ENCODE measurements at regions not wholly inside any gene's neighbourhood (a gene's known extent, or its start where the extent isn't known, plus 50 kb on each side); places are given as distances from the start of the nearest gene placed in this dataset.

DNA sequence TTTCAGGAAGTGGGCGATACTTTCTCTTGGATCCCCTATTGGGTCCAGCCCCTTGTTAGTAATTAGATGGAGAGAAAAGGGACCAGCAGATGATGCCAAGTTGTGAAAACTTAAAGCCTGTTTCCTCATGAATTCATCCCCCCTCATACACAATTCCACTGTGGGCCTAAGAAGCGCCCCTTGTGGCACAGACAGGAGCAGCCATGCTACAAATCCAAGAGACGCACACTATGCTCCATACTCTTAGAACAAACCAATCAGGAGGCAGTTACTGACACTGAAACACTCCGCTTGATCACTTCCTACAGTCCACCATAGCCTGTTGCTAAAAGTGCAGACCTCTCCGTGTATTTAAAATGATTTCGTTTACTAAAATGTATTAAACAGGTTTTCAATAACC, 111.3 kb upstream of the ARRDC4 start:
- H3K4me3 ChIP-seq, result no peak overlapping the region
- 80% methylated on average over 6 of the region's 6 CpGs for WGBS
- H3K4me1 ChIP-seq (replicated peaks), result no peaks in the 10 kb centered on the region
- no peak for DNase-seq (ENCODE audit: low spot score)
- H3K9me3 ChIP-seq, result no peaks in the 10 kb centered on the region
- H3K27ac ChIP-seq, result no peak overlapping the region
- TF ChIP-seq POLR2A (IDR thresholded peaks at IDR 0.05) (no peak), POLR2AphosphoS5 (IDR thresholded peaks at IDR 0.05) (no peak)
- TF ChIP-seq, protein P1, sequence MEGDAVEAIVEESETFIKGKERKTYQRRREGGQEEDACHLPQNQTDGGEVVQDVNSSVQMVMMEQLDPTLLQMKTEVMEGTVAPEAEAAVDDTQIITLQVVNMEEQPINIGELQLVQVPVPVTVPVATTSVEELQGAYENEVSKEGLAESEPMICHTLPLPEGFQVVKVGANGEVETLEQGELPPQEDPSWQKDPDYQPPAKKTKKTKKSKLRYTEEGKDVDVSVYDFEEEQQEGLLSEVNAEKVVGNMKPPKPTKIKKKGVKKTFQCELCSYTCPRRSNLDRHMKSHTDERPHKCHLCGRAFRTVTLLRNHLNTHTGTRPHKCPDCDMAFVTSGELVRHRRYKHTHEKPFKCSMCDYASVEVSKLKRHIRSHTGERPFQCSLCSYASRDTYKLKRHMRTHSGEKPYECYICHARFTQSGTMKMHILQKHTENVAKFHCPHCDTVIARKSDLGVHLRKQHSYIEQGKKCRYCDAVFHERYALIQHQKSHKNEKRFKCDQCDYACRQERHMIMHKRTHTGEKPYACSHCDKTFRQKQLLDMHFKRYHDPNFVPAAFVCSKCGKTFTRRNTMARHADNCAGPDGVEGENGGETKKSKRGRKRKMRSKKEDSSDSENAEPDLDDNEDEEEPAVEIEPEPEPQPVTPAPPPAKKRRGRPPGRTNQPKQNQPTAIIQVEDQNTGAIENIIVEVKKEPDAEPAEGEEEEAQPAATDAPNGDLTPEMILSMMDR (IDR thresholded peaks at IDR 0.05), result no peak
- no peaks in the 10 kb centered on the region for H3K36me3 ChIP-seq
- intact Hi-C loops (cut with DNase I), result no loop called here
- no peaks in the 10 kb centered on the region for H3K27me3 ChIP-seq (replicated peaks; ENCODE audit: insufficient read depth)

DNA sequence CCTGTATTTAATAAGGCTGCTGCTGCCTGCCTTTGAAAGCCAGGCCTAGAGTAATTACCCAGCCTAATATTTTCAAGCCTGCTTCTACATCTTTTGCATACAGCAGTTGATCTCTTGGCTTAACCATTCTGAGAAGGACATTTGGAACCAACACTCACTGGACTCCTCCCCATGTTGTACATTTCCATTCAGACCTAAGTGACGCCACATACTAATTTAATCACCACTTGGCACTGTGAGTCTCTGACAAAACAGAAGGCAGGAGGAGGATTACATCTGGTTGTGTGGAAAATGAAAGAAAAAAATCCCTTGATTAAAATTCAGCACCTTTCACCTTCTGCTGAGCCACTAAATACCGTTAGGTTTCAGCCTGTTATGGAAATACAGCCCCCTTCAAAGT, 102.2 kb upstream of the ARRDC4 start:
- Histone ChIP-seq H3K27ac (no peak overlapping the region), H3K36me3 (no peaks in the 10 kb centered on the region), H3K4me3 (no peak overlapping the region), H3K27me3 (replicated peaks; ENCODE audit: insufficient read depth) (no peaks in the 10 kb centered on the region), H3K4me1 (replicated peaks) (no peaks in the 10 kb centered on the region), H3K9me3 (peaks cover 2% of the 10 kb centered on the region)
- no peak for DNase-seq (ENCODE audit: low spot score)
- intact Hi-C loops (cut with DNase I), result no loop called here
- WGBS, result 88% methylated on average over 2 of the region's 2 CpGs
- TF ChIP-seq, protein P1 (IDR thresholded peaks at IDR 0.05), result no peak
- TF ChIP-seq POLR2A (IDR thresholded peaks at IDR 0.05) (no peak), POLR2AphosphoS5 (IDR thresholded peaks at IDR 0.05) (no peak)

DNA sequence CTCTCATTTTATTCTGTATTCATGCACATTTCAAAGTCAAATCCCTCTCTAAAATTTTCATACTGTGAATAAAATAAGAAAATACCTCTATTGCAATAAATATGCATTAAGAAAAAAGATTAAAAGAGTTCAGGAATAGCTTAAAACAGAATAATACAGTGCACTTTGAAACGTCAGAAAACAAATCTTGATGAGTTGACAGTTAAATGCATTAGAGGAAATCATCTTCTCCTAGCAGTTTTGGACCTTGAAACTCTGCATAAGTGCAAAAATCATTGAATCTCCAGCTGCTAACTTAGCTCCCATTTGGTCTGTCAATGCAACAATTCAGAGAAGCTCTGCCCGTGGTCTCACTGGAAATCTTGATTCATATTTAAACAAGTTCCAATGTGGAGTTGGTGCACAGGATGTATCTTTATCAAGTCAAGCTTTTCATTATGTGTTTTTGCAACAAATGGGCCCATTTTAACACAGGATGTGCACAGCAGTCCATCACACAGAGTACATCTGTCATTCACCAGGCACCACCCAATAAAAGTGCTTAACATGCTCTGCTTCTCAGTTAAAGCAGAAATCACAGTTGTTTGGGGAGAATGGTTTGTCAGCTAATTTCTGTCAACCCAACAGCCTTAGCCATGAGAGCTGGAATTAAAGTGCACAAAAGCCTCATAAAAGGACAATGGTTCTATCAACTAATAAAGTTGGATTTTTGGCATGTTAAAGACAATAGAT, 98.8 kb upstream of the ARRDC4 start:
- DNase-seq (ENCODE audit: low spot score), result no peak
- H3K27me3 ChIP-seq (replicated peaks; ENCODE audit: insufficient read depth), result no peaks in the 10 kb centered on the region
- H3K36me3 ChIP-seq, result no peaks in the 10 kb centered on the region
- intact Hi-C loops (cut with DNase I), result no loop called here
- TF ChIP-seq POLR2A (IDR thresholded peaks at IDR 0.05) (no peak), POLR2AphosphoS5 (IDR thresholded peaks at IDR 0.05) (no peak)
- TF ChIP-seq, protein P1 (IDR thresholded peaks at IDR 0.05), result no peak
- no peak overlapping the region for H3K4me3 ChIP-seq
- no peak overlapping the region for H3K27ac ChIP-seq
- H3K9me3 ChIP-seq, result peaks cover 4% of the 10 kb centered on the region
- 71% methylated on average over 2 of the region's 2 CpGs for WGBS
- no peaks in the 10 kb centered on the region for H3K4me1 ChIP-seq (replicated peaks)

DNA sequence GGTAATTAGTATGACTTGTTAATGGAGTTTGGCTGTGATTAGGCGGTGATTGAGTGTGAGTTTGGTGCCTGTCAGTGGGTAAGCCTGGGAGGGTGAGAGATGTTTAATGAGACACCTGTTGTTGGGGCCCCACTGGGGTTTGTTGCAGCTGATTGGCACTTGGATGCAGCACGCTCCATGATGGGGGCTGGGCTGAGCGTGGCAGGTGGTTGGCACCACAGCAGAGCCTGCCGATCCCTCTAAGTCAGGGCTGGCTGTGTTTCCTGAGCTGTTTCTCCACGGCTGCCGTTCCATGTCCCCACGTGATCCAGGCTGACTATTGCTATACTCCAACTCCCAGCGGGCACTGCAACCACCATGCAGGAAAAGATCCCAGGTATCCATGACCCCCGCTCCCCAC, 93.5 kb upstream of the ARRDC4 start:
- H3K27ac ChIP-seq, result no peak overlapping the region
- TF ChIP-seq POLR2AphosphoS5 (IDR thresholded peaks at IDR 0.05), result no peak
- TF ChIP-seq, protein P1 (IDR thresholded peaks at IDR 0.05), result no peak
- TF ChIP-seq POLR2A (IDR thresholded peaks at IDR 0.05), result no peak
- H3K4me3 ChIP-seq, result no peak overlapping the region
- peaks cover 4% of the 10 kb centered on the region for H3K9me3 ChIP-seq
- intact Hi-C loops (cut with DNase I), result no loop called here
- WGBS, result 83% methylated on average over 9 of the region's 9 CpGs
- H3K36me3 ChIP-seq, result no peaks in the 10 kb centered on the region
- H3K4me1 ChIP-seq (replicated peaks), result no peaks in the 10 kb centered on the region
- no peaks in the 10 kb centered on the region for H3K27me3 ChIP-seq (replicated peaks; ENCODE audit: insufficient read depth)
- no peak for DNase-seq (ENCODE audit: low spot score)

DNA sequence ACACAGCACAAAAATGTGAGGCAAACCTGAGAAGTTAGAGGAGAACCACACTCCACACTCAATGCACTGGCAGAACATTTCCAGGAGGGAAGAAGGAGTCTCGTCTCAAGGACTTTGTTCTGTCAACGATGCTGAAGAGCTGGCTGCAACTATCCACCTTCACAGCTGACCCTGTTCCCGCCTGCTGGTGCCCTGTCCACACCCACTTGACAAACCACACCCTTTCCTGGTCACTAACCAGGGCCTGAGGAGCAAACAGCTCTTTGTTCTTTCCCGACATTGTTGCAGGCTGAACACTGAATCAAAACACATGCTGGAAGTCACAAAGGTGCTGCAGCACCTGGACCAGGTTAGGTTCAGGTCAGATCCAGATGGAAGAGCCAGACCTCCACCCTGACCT, 92.6 kb upstream of the ARRDC4 start:
- no peak overlapping the region for H3K4me3 ChIP-seq
- no peaks in the 10 kb centered on the region for H3K4me1 ChIP-seq (replicated peaks)
- H3K27ac ChIP-seq, result no peak overlapping the region
- no peaks in the 10 kb centered on the region for H3K36me3 ChIP-seq
- H3K27me3 ChIP-seq (replicated peaks; ENCODE audit: insufficient read depth), result no peaks in the 10 kb centered on the region
- H3K9me3 ChIP-seq, result peaks cover 4% of the 10 kb centered on the region
- no peak for TF ChIP-seq POLR2A (IDR thresholded peaks at IDR 0.05)
- TF ChIP-seq POLR2AphosphoS5 (IDR thresholded peaks at IDR 0.05), result no peak
- TF ChIP-seq, protein P1 (IDR thresholded peaks at IDR 0.05), result no peak
- DNase-seq (ENCODE audit: low spot score), result no peak
- intact Hi-C loops (cut with DNase I), result no loop called here
- WGBS, result 30% methylated on average over 4 of the region's 4 CpGs

Measured in prostate gland (tissue), 2 donors.